ENCODE measurements at regions not wholly inside any gene's neighbourhood (a gene's known extent, or its start where the extent isn't known, plus 50 kb on each side); places are given as distances from the start of the nearest gene placed in this dataset.

GRCh38 chr12:104852102-104852501 is 106.0 kb downstream of the SLC41A2 start:
- DNase-seq (ENCODE audit: low read depth in 1 of 2, low spot score in 1 of 2), result no peak
- no peaks in the 10 kb centered on the region for H3K27me3 ChIP-seq (ENCODE audit: insufficient read depth, poor library complexity, severe bottlenecking)
- no peak overlapping the region for H3K4me3 ChIP-seq (replicated peaks; ENCODE audit: insufficient read depth, low read length)
- TF ChIP-seq, protein P1, sequence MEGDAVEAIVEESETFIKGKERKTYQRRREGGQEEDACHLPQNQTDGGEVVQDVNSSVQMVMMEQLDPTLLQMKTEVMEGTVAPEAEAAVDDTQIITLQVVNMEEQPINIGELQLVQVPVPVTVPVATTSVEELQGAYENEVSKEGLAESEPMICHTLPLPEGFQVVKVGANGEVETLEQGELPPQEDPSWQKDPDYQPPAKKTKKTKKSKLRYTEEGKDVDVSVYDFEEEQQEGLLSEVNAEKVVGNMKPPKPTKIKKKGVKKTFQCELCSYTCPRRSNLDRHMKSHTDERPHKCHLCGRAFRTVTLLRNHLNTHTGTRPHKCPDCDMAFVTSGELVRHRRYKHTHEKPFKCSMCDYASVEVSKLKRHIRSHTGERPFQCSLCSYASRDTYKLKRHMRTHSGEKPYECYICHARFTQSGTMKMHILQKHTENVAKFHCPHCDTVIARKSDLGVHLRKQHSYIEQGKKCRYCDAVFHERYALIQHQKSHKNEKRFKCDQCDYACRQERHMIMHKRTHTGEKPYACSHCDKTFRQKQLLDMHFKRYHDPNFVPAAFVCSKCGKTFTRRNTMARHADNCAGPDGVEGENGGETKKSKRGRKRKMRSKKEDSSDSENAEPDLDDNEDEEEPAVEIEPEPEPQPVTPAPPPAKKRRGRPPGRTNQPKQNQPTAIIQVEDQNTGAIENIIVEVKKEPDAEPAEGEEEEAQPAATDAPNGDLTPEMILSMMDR (IDR thresholded peaks at IDR 0.05; ENCODE audit: insufficient read depth, low read length), result no peak
- TF ChIP-seq GABPA (IDR thresholded peaks at IDR 0.05; ENCODE audit: low read depth) (no peak), SPI1 (IDR thresholded peaks at IDR 0.05; ENCODE audit: borderline replicate concordance, low read depth) (no peak), POLR2AphosphoS5 (IDR thresholded peaks at IDR 0.05; ENCODE audit: low read depth) (no peak)
- TF ChIP-seq, protein P2, sequence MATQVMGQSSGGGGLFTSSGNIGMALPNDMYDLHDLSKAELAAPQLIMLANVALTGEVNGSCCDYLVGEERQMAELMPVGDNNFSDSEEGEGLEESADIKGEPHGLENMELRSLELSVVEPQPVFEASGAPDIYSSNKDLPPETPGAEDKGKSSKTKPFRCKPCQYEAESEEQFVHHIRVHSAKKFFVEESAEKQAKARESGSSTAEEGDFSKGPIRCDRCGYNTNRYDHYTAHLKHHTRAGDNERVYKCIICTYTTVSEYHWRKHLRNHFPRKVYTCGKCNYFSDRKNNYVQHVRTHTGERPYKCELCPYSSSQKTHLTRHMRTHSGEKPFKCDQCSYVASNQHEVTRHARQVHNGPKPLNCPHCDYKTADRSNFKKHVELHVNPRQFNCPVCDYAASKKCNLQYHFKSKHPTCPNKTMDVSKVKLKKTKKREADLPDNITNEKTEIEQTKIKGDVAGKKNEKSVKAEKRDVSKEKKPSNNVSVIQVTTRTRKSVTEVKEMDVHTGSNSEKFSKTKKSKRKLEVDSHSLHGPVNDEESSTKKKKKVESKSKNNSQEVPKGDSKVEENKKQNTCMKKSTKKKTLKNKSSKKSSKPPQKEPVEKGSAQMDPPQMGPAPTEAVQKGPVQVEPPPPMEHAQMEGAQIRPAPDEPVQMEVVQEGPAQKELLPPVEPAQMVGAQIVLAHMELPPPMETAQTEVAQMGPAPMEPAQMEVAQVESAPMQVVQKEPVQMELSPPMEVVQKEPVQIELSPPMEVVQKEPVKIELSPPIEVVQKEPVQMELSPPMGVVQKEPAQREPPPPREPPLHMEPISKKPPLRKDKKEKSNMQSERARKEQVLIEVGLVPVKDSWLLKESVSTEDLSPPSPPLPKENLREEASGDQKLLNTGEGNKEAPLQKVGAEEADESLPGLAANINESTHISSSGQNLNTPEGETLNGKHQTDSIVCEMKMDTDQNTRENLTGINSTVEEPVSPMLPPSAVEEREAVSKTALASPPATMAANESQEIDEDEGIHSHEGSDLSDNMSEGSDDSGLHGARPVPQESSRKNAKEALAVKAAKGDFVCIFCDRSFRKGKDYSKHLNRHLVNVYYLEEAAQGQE (IDR thresholded peaks at IDR 0.05; ENCODE audit: insufficient replicate concordance, low read depth), result no peak
- no peak overlapping the region for H3K27ac ChIP-seq (replicated peaks)

GRCh38 chr12:104850781-104851180 is 107.3 kb downstream of the SLC41A2 start:
- H3K27ac ChIP-seq (replicated peaks), result no peak overlapping the region
- H3K4me3 ChIP-seq (replicated peaks; ENCODE audit: insufficient read depth, low read length), result no peak overlapping the region
- no peak for DNase-seq (ENCODE audit: low read depth in 1 of 2, low spot score in 1 of 2)
- H3K27me3 ChIP-seq (ENCODE audit: insufficient read depth, poor library complexity, severe bottlenecking), result no peaks in the 10 kb centered on the region
- TF ChIP-seq SPI1 (IDR thresholded peaks at IDR 0.05; ENCODE audit: borderline replicate concordance, low read depth), result no peak
- TF ChIP-seq, protein P2 (IDR thresholded peaks at IDR 0.05; ENCODE audit: insufficient replicate concordance, low read depth), result no peak
- TF ChIP-seq, protein P1 (IDR thresholded peaks at IDR 0.05; ENCODE audit: insufficient read depth, low read length), result no peak
- no peak for TF ChIP-seq POLR2AphosphoS5 (IDR thresholded peaks at IDR 0.05; ENCODE audit: low read depth)
- no peak for TF ChIP-seq GABPA (IDR thresholded peaks at IDR 0.05; ENCODE audit: low read depth)

DNA sequence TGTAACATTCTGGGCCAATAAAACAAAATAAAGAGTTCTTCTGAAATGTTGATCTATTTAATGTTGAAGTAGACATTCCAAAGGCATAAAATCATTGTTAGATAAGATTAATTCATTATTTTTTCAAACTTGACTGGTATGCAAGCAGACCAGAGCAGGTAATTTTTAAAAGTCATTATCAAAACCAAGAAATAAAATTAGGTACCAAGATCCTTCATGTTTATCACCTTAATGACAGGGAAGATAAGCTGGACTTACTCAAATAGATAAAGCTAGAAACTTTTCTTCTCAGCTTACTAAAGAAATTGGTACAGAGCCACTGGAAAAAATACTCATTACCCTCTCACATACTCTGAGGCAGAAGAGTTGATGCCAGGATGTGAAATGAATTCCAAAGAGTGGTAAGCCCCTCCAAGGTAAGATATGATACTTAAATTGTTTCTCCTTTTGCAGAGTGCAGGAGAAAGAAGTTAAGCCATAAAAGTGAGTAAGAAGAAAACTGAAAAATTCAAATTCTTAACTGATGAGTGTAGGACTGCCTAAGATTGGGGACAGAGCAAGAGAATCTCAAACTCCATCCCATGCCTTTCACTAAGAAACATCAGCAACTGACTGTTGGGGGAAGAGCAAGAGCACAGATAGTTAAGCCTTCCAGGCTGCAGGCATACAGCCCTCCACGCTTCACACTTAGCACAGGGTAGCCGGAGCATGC is 111.9 kb downstream of the SLC41A2 start:
- no peaks in the 10 kb centered on the region for H3K27me3 ChIP-seq (ENCODE audit: insufficient read depth, poor library complexity, severe bottlenecking)
- H3K27ac ChIP-seq (replicated peaks), result no peak overlapping the region
- DNase-seq (ENCODE audit: low read depth in 1 of 2, low spot score in 1 of 2), result no peak
- H3K4me3 ChIP-seq (replicated peaks; ENCODE audit: insufficient read depth, low read length), result no peak overlapping the region
- TF ChIP-seq POLR2AphosphoS5 (IDR thresholded peaks at IDR 0.05; ENCODE audit: low read depth), result no peak
- TF ChIP-seq, protein P1 (IDR thresholded peaks at IDR 0.05; ENCODE audit: insufficient read depth, low read length), result no peak

DNA sequence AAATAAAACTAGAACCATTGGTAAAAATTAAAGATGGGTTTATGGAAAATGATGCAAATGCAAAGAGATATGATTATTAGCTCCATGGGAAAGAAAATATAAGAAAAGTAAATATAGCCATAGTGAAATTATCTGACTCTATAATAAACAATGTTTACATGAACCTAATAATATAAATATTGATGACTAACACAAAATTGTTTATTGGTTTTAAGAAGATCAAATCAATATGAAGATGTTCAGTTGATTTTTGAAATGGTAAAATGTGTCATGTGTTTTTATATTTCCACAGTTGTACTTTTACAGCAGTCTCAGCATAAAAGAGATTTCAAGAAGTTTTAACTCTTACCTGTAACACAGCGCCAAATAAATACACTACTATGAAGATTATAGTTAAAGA is 114.0 kb downstream of the SLC41A2 start:
- TF ChIP-seq, protein P1 (IDR thresholded peaks at IDR 0.05; ENCODE audit: insufficient read depth, low read length), result no peak
- TF ChIP-seq, protein P2 (IDR thresholded peaks at IDR 0.05; ENCODE audit: insufficient replicate concordance, low read depth), result no peak
- H3K27me3 ChIP-seq (ENCODE audit: insufficient read depth, poor library complexity, severe bottlenecking), result no peaks in the 10 kb centered on the region
- no peak overlapping the region for H3K27ac ChIP-seq (replicated peaks)
- H3K4me3 ChIP-seq (replicated peaks; ENCODE audit: insufficient read depth, low read length), result no peak overlapping the region
- DNase-seq (ENCODE audit: low read depth in 1 of 2, low spot score in 1 of 2), result no peak
